ENCODE measurements at regions not wholly inside any gene's neighbourhood (a gene's known extent, or its start where the extent isn't known, plus 50 kb on each side); places are given as distances from the start of the nearest gene placed in this dataset.

DNA sequence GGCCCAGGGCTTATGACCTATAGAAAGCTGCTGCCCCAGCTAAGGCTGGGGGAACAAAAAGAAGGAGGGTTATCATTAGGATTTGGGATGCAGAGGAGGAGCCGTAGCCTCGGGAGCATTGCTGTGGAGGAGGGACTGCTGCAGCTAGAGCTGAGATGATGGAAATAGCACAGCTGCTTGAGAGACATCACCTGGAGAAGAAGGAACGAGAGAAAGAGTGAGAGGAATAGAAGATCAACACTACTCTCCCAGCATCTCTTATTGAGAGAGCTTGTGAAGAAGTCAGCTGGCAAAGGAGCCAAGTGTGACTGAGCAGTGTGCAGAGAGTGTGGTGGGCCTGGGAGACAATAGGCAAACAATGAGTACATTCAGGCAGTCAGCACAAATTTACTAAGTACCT, 100.7 kb upstream of the PLET1 start:
- CTCF ChIA-PET, result no interaction called here
- ATAC-seq (no peak), DNase-seq (ENCODE audit: low read depth, low spot score) (no peak)
- no peak overlapping the region for H3K4me3 ChIP-seq (replicated peaks in 1 of 2; ENCODE audit: low read depth in 1 of 2, low read length in 2 of 2)
- RAD21 ChIA-PET (ENCODE audit: low non-redundant PET in 1 of 2, low total read pairs in 2 of 2, uncharacterized antibody in 2 of 2, unreplicated experiment in 2 of 2), result no interaction called here
- no peak overlapping the region for H3K27ac ChIP-seq (ENCODE audit: low read depth, low read length)
- no peaks in the 10 kb centered on the region for H3K9me2 ChIP-seq (ENCODE audit: insufficient read depth)
- no TSS peak for BruUV-seq (replicated peaks)
- intact Hi-C loops (cut with micrococcal nuclease), result no loop called here
- TF ChIP-seq ZFX (IDR thresholded peaks at IDR 0.05), result no peak
- TF ChIP-seq EZH2phosphoT487 (IDR thresholded peaks at IDR 0.05; ENCODE audit: borderline replicate concordance), result no peak
- H3K4me1 ChIP-seq (ENCODE audit: control insufficient read depth in 1 of 2, insufficient read depth in 2 of 2, low read length in 2 of 2), result no peaks in the 10 kb centered on the region
- H3K9me3 ChIP-seq (ENCODE audit: control insufficient read depth in 1 of 2, insufficient read depth in 1 of 2, low read depth in 1 of 2, low read length in 2 of 2), result no peaks in the 10 kb centered on the region
- no peak overlapping the region for H3K4me2 ChIP-seq (ENCODE audit: low read length)
- H4K20me1 ChIP-seq (ENCODE audit: insufficient read depth), result no peaks in the 10 kb centered on the region
- H3K36me3 ChIP-seq (ENCODE audit: control insufficient read depth in 1 of 2, insufficient read depth in 2 of 2, low read length in 2 of 2), result no peaks in the 10 kb centered on the region
- no peak overlapping the region for H3K9ac ChIP-seq (ENCODE audit: low read length)
- POLR2A ChIA-PET, result no interaction called here
- H3K27me3 ChIP-seq (ENCODE audit: insufficient read depth, low read length), result no peaks in the 10 kb centered on the region
- H2AFZ ChIP-seq (ENCODE audit: low read depth, low read length, poor library complexity, severe bottlenecking), result no peak overlapping the region
- H3K79me2 ChIP-seq (ENCODE audit: insufficient read depth, low read length), result no peaks in the 10 kb centered on the region

DNA sequence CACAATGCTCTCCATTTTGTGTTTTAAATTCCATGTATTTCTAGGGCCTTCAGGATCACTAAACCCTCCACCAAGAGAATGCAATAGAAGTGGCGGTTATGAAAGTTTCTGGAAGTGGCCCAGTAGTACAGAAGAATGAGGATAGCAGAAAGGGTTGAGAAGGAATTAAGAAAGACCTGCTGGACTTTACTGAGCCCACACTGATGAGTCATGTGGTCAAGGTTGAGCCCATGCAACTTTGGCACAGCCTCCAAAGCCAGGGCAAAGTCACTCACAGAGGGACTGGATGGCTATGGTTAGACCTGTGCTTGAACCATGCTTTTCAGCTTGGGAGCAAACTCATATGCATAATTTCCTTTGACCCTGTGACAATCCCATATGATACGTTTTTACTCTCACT, 102.9 kb upstream of the PLET1 start:
- no peak for TF ChIP-seq ZFX (IDR thresholded peaks at IDR 0.05)
- H3K36me3 ChIP-seq (ENCODE audit: control insufficient read depth in 1 of 2, insufficient read depth in 2 of 2, low read length in 2 of 2), result no peaks in the 10 kb centered on the region
- intact Hi-C loops (cut with micrococcal nuclease), result no loop called here
- no peak overlapping the region for H3K27ac ChIP-seq (ENCODE audit: low read depth, low read length)
- no TSS peak for BruUV-seq (replicated peaks)
- H2AFZ ChIP-seq (ENCODE audit: low read depth, low read length, poor library complexity, severe bottlenecking), result no peak overlapping the region
- H4K20me1 ChIP-seq (ENCODE audit: insufficient read depth), result no peaks in the 10 kb centered on the region
- no peaks in the 10 kb centered on the region for H3K4me1 ChIP-seq (ENCODE audit: control insufficient read depth in 1 of 2, insufficient read depth in 2 of 2, low read length in 2 of 2)
- CTCF ChIA-PET, result no interaction called here
- H3K4me3 ChIP-seq (replicated peaks in 1 of 2; ENCODE audit: low read depth in 1 of 2, low read length in 2 of 2), result no peak overlapping the region
- H3K27me3 ChIP-seq (ENCODE audit: insufficient read depth, low read length), result no peaks in the 10 kb centered on the region
- no peak overlapping the region for H3K4me2 ChIP-seq (ENCODE audit: low read length)
- ATAC-seq (no peak), DNase-seq (ENCODE audit: low read depth, low spot score) (no peak)
- no peaks in the 10 kb centered on the region for H3K9me3 ChIP-seq (ENCODE audit: control insufficient read depth in 1 of 2, insufficient read depth in 1 of 2, low read depth in 1 of 2, low read length in 2 of 2)
- no peaks in the 10 kb centered on the region for H3K79me2 ChIP-seq (ENCODE audit: insufficient read depth, low read length)
- H3K9me2 ChIP-seq (ENCODE audit: insufficient read depth), result no peaks in the 10 kb centered on the region
- POLR2A ChIA-PET, result no interaction called here
- RAD21 ChIA-PET (ENCODE audit: low non-redundant PET in 1 of 2, low total read pairs in 2 of 2, uncharacterized antibody in 2 of 2, unreplicated experiment in 2 of 2), result no interaction called here
- no peak overlapping the region for H3K9ac ChIP-seq (ENCODE audit: low read length)

DNA sequence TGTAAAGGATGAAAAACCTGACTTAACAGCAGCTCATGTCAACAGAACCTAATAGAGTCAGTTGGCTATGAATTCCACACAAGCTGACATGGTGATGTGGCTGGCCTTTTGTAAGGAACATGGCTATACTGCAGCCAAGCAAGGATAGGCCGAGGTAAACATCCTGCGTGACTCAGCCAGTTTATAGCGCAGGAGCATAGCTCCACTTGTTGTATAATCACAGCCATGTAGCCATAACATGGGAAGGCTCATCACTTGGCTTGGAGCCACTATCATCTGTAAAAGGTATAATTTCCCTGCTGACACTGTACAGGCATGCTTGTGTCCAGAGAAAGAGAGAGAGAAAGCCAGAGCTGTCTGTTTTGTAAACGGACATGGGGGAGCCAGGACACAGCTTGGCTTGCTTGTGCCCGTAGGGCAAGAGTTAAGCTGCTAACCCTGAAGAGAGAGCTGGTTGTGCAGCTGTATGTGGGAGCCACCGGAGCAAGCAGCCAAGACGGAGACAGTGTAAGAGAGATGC, 104.4 kb upstream of the PLET1 start:
- POLR2A ChIA-PET, result no interaction called here
- Histone ChIP-seq H3K79me2 (ENCODE audit: insufficient read depth, low read length) (no peaks in the 10 kb centered on the region), H3K36me3 (ENCODE audit: control insufficient read depth in 1 of 2, insufficient read depth in 2 of 2, low read length in 2 of 2) (no peaks in the 10 kb centered on the region), H3K27ac (ENCODE audit: low read depth, low read length) (no peak overlapping the region), H3K9me2 (ENCODE audit: insufficient read depth) (no peaks in the 10 kb centered on the region), H3K9ac (ENCODE audit: low read length) (no peak overlapping the region), H3K4me1 (ENCODE audit: control insufficient read depth in 1 of 2, insufficient read depth in 2 of 2, low read length in 2 of 2) (no peaks in the 10 kb centered on the region), H3K9me3 (ENCODE audit: control insufficient read depth in 1 of 2, insufficient read depth in 1 of 2, low read depth in 1 of 2, low read length in 2 of 2) (no peaks in the 10 kb centered on the region), H3K4me3 (replicated peaks in 1 of 2; ENCODE audit: low read depth in 1 of 2, low read length in 2 of 2) (no peak overlapping the region), H2AFZ (ENCODE audit: low read depth, low read length, poor library complexity, severe bottlenecking) (no peak overlapping the region), H3K27me3 (ENCODE audit: insufficient read depth, low read length) (no peaks in the 10 kb centered on the region), H3K4me2 (ENCODE audit: low read length) (no peak overlapping the region), H4K20me1 (ENCODE audit: insufficient read depth) (no peaks in the 10 kb centered on the region)
- ATAC-seq (no peak), DNase-seq (ENCODE audit: low read depth, low spot score) (no peak)
- RAD21 ChIA-PET (ENCODE audit: low non-redundant PET in 1 of 2, low total read pairs in 2 of 2, uncharacterized antibody in 2 of 2, unreplicated experiment in 2 of 2), result no interaction called here
- intact Hi-C loops (cut with micrococcal nuclease), result no loop called here
- CTCF ChIA-PET, result interaction anchor here (0.5 to 0.6 kb wide), 2 partner anchors 85 to 648 kb away, joined by 3 read pairs; no protein-coding TSS in a partner anchor
- no TSS peak for BruUV-seq (replicated peaks)
- TF ChIP-seq EZH2phosphoT487 (IDR thresholded peaks at IDR 0.05; ENCODE audit: borderline replicate concordance), result no peak
- TF ChIP-seq POLR2A (IDR thresholded peaks at IDR 0.05; ENCODE audit: borderline replicate concordance, extremely low read depth, insufficient read depth, insufficient read length), result no peak
- no peak for TF ChIP-seq CEBPB (IDR thresholded peaks at IDR 0.05; ENCODE audit: low read depth)
- TF ChIP-seq, protein P1, sequence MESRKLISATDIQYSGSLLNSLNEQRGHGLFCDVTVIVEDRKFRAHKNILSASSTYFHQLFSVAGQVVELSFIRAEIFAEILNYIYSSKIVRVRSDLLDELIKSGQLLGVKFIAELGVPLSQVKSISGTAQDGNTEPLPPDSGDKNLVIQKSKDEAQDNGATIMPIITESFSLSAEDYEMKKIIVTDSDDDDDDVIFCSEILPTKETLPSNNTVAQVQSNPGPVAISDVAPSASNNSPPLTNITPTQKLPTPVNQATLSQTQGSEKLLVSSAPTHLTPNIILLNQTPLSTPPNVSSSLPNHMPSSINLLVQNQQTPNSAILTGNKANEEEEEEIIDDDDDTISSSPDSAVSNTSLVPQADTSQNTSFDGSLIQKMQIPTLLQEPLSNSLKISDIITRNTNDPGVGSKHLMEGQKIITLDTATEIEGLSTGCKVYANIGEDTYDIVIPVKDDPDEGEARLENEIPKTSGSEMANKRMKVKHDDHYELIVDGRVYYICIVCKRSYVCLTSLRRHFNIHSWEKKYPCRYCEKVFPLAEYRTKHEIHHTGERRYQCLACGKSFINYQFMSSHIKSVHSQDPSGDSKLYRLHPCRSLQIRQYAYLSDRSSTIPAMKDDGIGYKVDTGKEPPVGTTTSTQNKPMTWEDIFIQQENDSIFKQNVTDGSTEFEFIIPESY (IDR thresholded peaks at IDR 0.05; ENCODE audit: extremely low read depth, insufficient replicate concordance, low read length), result no peak
- no peak for TF ChIP-seq POLR2AphosphoS5 (IDR thresholded peaks at IDR 0.05; ENCODE audit: low read depth, low read length)
- no peak for TF ChIP-seq EGR1 (IDR thresholded peaks at IDR 0.05; ENCODE audit: low read depth)
- no peak for TF ChIP-seq ELF1 (IDR thresholded peaks at IDR 0.05; ENCODE audit: borderline replicate concordance, low read depth)
- TF ChIP-seq, protein P2, sequence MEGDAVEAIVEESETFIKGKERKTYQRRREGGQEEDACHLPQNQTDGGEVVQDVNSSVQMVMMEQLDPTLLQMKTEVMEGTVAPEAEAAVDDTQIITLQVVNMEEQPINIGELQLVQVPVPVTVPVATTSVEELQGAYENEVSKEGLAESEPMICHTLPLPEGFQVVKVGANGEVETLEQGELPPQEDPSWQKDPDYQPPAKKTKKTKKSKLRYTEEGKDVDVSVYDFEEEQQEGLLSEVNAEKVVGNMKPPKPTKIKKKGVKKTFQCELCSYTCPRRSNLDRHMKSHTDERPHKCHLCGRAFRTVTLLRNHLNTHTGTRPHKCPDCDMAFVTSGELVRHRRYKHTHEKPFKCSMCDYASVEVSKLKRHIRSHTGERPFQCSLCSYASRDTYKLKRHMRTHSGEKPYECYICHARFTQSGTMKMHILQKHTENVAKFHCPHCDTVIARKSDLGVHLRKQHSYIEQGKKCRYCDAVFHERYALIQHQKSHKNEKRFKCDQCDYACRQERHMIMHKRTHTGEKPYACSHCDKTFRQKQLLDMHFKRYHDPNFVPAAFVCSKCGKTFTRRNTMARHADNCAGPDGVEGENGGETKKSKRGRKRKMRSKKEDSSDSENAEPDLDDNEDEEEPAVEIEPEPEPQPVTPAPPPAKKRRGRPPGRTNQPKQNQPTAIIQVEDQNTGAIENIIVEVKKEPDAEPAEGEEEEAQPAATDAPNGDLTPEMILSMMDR (IDR thresholded peaks at IDR 0.05 in 2 of 3, conservative IDR thresholded peaks at IDR 0.05 in 1 of 3; ENCODE audit: borderline replicate concordance in 1 of 3, insufficient read depth in 1 of 3, low read depth in 2 of 3, low read length in 2 of 3), result no peak
- TF ChIP-seq SP1 (IDR thresholded peaks at IDR 0.05; ENCODE audit: low read depth), result no peak

Measured in HCT116 (cell line).